ENCODE measurements at regions not wholly inside any gene's neighbourhood (a gene's known extent, or its start where the extent isn't known, plus 50 kb on each side); places are given as distances from the start of the nearest gene placed in this dataset.

- Mint-ChIP-seq H3K9me3 (no peaks in the 10 kb centered on the region), H3K4me1 (peaks cover 56% of the 10 kb centered on the region), H3K27ac (peak overlapping the region; percentile 62), H3K27me3 (ENCODE audit: low read depth) (no peaks in the 10 kb centered on the region), H3K36me3 (no peaks in the 10 kb centered on the region), H3K4me3 (no peak overlapping the region)
- TF ChIP-seq CTCF (IDR thresholded peaks at IDR 0.05; ENCODE audit: unreplicated experiment): no peak
- DNase-seq (ENCODE audit: low spot score in 2 of 2, unreplicated experiment in 2 of 2): no peak
These were observed 50.3 kb upstream of the CABCOCO1 start for GRCh38 chr10:61612450-61612849.

GRCh38 chr10:61612009-61612408, 50.7 kb upstream of the CABCOCO1 start:
- H3K36me3 Mint-ChIP-seq: no peaks in the 10 kb centered on the region
- H3K27ac Mint-ChIP-seq: peak overlapping the region; percentile 86
- DNase-seq (ENCODE audit: low spot score in 2 of 2, unreplicated experiment in 2 of 2): peak; percentile 29 to 53
- no peaks in the 10 kb centered on the region for H3K27me3 Mint-ChIP-seq (ENCODE audit: low read depth)
- no peaks in the 10 kb centered on the region for H3K9me3 Mint-ChIP-seq
- no peak for TF ChIP-seq CTCF (IDR thresholded peaks at IDR 0.05; ENCODE audit: unreplicated experiment)
- H3K4me1 Mint-ChIP-seq: peaks cover 54% of the 10 kb centered on the region
- H3K4me3 Mint-ChIP-seq: no peak overlapping the region

GRCh38 chr10:61609701-61610100, 53.0 kb upstream of the CABCOCO1 start:
- no peaks in the 10 kb centered on the region for H3K27me3 Mint-ChIP-seq (ENCODE audit: low read depth)
- no peak overlapping the region for H3K4me3 Mint-ChIP-seq
- H3K9me3 Mint-ChIP-seq: no peaks in the 10 kb centered on the region
- peaks cover 41% of the 10 kb centered on the region for H3K4me1 Mint-ChIP-seq
- peak overlapping the region; percentile 37 for H3K27ac Mint-ChIP-seq
- TF ChIP-seq CTCF (IDR thresholded peaks at IDR 0.05; ENCODE audit: unreplicated experiment): no peak
- no peaks in the 10 kb centered on the region for H3K36me3 Mint-ChIP-seq
- DNase-seq (ENCODE audit: low spot score in 2 of 2, unreplicated experiment in 2 of 2): no peak

- H3K27me3 Mint-ChIP-seq (ENCODE audit: low read depth): no peaks in the 10 kb centered on the region
- DNase-seq (ENCODE audit: low spot score in 2 of 2, unreplicated experiment in 2 of 2): no peak
- H3K27ac Mint-ChIP-seq: peak overlapping the region; percentile 65
- H3K36me3 Mint-ChIP-seq: no peaks in the 10 kb centered on the region
- peaks cover 1% of the 10 kb centered on the region for H3K9me3 Mint-ChIP-seq
- no peak overlapping the region for H3K4me3 Mint-ChIP-seq
- H3K4me1 Mint-ChIP-seq: peaks cover 36% of the 10 kb centered on the region
- no peak for TF ChIP-seq CTCF (IDR thresholded peaks at IDR 0.05; ENCODE audit: unreplicated experiment)
These were observed 54.3 kb upstream of the CABCOCO1 start for GRCh38 chr10:61608255-61609033.

- Mint-ChIP-seq H3K9me3 (peaks cover 4% of the 10 kb centered on the region), H3K4me3 (no peak overlapping the region), H3K27me3 (ENCODE audit: low read depth) (no peaks in the 10 kb centered on the region), H3K4me1 (peaks cover 28% of the 10 kb centered on the region), H3K27ac (no peak overlapping the region), H3K36me3 (no peaks in the 10 kb centered on the region)
- TF ChIP-seq CTCF (IDR thresholded peaks at IDR 0.05; ENCODE audit: unreplicated experiment): peak; percentile 42
- no peak for DNase-seq (ENCODE audit: low spot score in 2 of 2, unreplicated experiment in 2 of 2)
These were observed 55.5 kb upstream of the CABCOCO1 start for GRCh38 chr10:61606959-61607907.
